A549 (cell line): ENCODE measurements at regions not wholly inside any gene's neighbourhood (a gene's known extent, or its start where the extent isn't known, plus 50 kb on each side); places are given as distances from the start of the nearest gene placed in this dataset.

Experiments used
- ATAC-seq, 2 experiments: fragments of 200-7000 bp in 1 of 2; fragments of >200 bp in 1 of 2; cut with Nextera tagmentation in 1 of 2; cut with Tn5 transposase in 1 of 2; 3 replicates each; pipeline versions ENCODE4 v1.8.0 to v1.9.1; 2018 to 2020; ENCODE audit warnings: mild to moderate bottlenecking in 1 of 2, moderate library complexity in 1 of 2
- CTCF ChIA-PET: fragments of 300-600 bp; sonication (Branson Sonifier 250); formaldehyde crosslinking; extraction: SDS; loops from one replicate; lab custom pipeline; 2021; ENCODE audit warnings: antibody characterized with exemption, inconsistent platforms; lab: Yijun Ruan, JAX
- POLR2A ChIA-PET: fragments of 350-600 bp; formaldehyde crosslinking; extraction: SDS; loops from one replicate; lab custom pipeline; 2021; ENCODE audit warnings: antibody characterized with exemption, inconsistent platforms; lab: Yijun Ruan, JAX
- DNase-seq, 2 experiments: peaks; one replicate each; pipeline versions ENCODE4 v3.0.0 to v3.0.0-alpha.2; 2011 to 2016; ENCODE audit warnings: low read depth in 1 of 2, low spot score in 1 of 2
- FAIRE-seq: peaks from 2 replicates; lab custom pipeline; 2011; peaks lifted over from hg19 to GRCh38; lab: Jason Lieb, UNC
- H3K27ac ChIP-seq, 2 experiments: fragments of >200 bp; sonication (Bioruptor Twin); formaldehyde crosslinking; 3 replicates each; pipeline ENCODE4 v1.5.1; 2016 to 2017
- H3K4me1 ChIP-seq: fragments of >200 bp; sonication (Bioruptor Twin); formaldehyde crosslinking; 3 replicates; pipeline ENCODE4 v1.6.1; 2016
- H3K4me2 ChIP-seq: fragments of >200 bp; sonication (Bioruptor Twin); formaldehyde crosslinking; 3 replicates; pipeline ENCODE4 v1.6.1; 2016
- H3K4me3 ChIP-seq: fragments of >200 bp; sonication (Bioruptor Twin); formaldehyde crosslinking; 3 replicates; pipeline ENCODE4 v1.5.1; 2016
- H3K9me3 ChIP-seq: fragments of >200 bp; sonication (Bioruptor Twin); formaldehyde crosslinking; 3 replicates; pipeline ENCODE4 v1.6.1; 2016
- ATOH8 ChIP-seq: fragments of 250-450 bp; sonication (Bioruptor Pico); IDR thresholded peaks from 2 replicates; pipeline ENCODE4 v1.5.0; 2020; ENCODE audit warnings: low read depth, mild to moderate bottlenecking, moderate library complexity
- CBX2 ChIP-seq: fragments of 200-600 bp; sonication (generic); IDR thresholded peaks from 2 replicates; pipeline ENCODE4 v1.6.1; 2016; ENCODE audit warnings: low read depth, mild to moderate bottlenecking, borderline replicate concordance
- CEBPB ChIP-seq, 2 experiments: fragments of >200 bp in 1 of 2; sonication (Bioruptor Twin) in 1 of 2; formaldehyde crosslinking in 1 of 2; IDR thresholded peaks; 2 replicates each; pipeline ENCODE4 v1.6.1; 2012 to 2016
- ESRRA ChIP-seq: fragments of 150-350 bp; IDR thresholded peaks from 2 replicates; pipeline ENCODE4 v1.6.1; 2014; ENCODE audit warnings: mild to moderate bottlenecking, low read length, borderline replicate concordance
- FOSB ChIP-seq: fragments of 250-450 bp; sonication (Bioruptor Pico); IDR thresholded peaks from 2 replicates; pipeline ENCODE4 v1.5.0; 2020; ENCODE audit warnings: mild to moderate bottlenecking, moderate library complexity
- FOSL2 ChIP-seq, 2 experiments: fragments of 450-650 bp in 1 of 2; fragments of >200 bp in 1 of 2; sonication (Bioruptor Twin) in 1 of 2; formaldehyde crosslinking; IDR thresholded peaks; 2 replicates each; pipeline versions ENCODE4 v1.5.0 to v1.6.1; 2016 to 2020; ENCODE audit warnings: mild to moderate bottlenecking in 1 of 2, moderate library complexity in 1 of 2
- HDAC2 ChIP-seq: fragments of 200-600 bp; sonication (generic); IDR thresholded peaks from 2 replicates; pipeline ENCODE4 v1.6.1; 2016
- HOXB13 ChIP-seq: fragments of 250-450 bp; sonication (Bioruptor Pico); IDR thresholded peaks from 2 replicates; pipeline ENCODE4 v1.5.0; 2020; ENCODE audit warnings: low read depth, mild to moderate bottlenecking, moderate library complexity
- HOXB5 ChIP-seq: fragments of 250-450 bp; sonication (Bioruptor Pico); IDR thresholded peaks from 2 replicates; pipeline ENCODE4 v1.5.0; 2020; ENCODE audit warnings: mild to moderate bottlenecking, moderate library complexity
- KDM1A ChIP-seq: fragments of 200-600 bp; sonication (generic); IDR thresholded peaks from 2 replicates; pipeline ENCODE4 v1.6.1; 2016; ENCODE audit warnings: low read depth, mild to moderate bottlenecking
- KDM5A ChIP-seq: fragments of 200-600 bp; sonication (generic); IDR thresholded peaks from 2 replicates; pipeline ENCODE4 v1.6.1; 2016; ENCODE audit warnings: antibody characterized with exemption, mild to moderate bottlenecking
- NFE2L2 ChIP-seq: fragments of 150-350 bp; conservative IDR thresholded peaks from 2 replicates; pipeline ENCODE4 v1.6.1; 2014; ENCODE audit warnings: low read length
- NPAS2 ChIP-seq: fragments of 250-450 bp; sonication (Bioruptor Pico); IDR thresholded peaks from 2 replicates; pipeline ENCODE4 v1.8.0; 2022; ENCODE audit warnings: mild to moderate bottlenecking, moderate library complexity, borderline replicate concordance
- NR3C1 ChIP-seq: fragments of >200 bp; sonication (Bioruptor Twin); formaldehyde crosslinking; IDR thresholded peaks from 3 replicates; pipeline ENCODE4 v1.6.1; 2017
- RCOR1 ChIP-seq: fragments of 150-350 bp; IDR thresholded peaks from 2 replicates; pipeline ENCODE4 v1.6.1; 2014; ENCODE audit warnings: antibody characterized with exemption, low read length, low read depth
- REST ChIP-seq: fragments of 200-600 bp; sonication (generic); IDR thresholded peaks from 2 replicates; pipeline ENCODE4 v1.6.1; 2016; ENCODE audit warnings: antibody characterized with exemption, mild to moderate bottlenecking, moderate library complexity
- RFX5 ChIP-seq: fragments of 450-650 bp; IDR thresholded peaks from 2 replicates; pipeline ENCODE4 v1.7.1; 2014; ENCODE audit warnings: antibody characterized with exemption, mild to moderate bottlenecking, moderate library complexity
- ZSCAN20 ChIP-seq: fragments of 250-450 bp; sonication (Bioruptor Pico); IDR thresholded peaks from 2 replicates; pipeline ENCODE4 v1.8.0; 2022; ENCODE audit warnings: mild to moderate bottlenecking, moderate library complexity
- WGBS: methylation state at CpG from one replicate; pipeline ENCODE4 v1.1.6; 2017; ENCODE audit errors: missing lambda C conversion rate; 5-methylcytosine and 5-hydroxymethylcytosine counted together
- TF ChIP-seq, protein P1 (sequence below): fragments of 450-650 bp; IDR thresholded peaks from 2 replicates; pipeline ENCODE4 v1.6.1; 2014; ENCODE audit warnings: antibody characterized with exemption
- TF ChIP-seq, protein P2 (sequence below): IDR thresholded peaks from 2 replicates; pipeline ENCODE4 v1.6.1; 2012; ENCODE audit warnings: low read depth, borderline replicate concordance
- TF ChIP-seq, protein P3 (sequence below): fragments of >200 bp; sonication (Bioruptor Twin); formaldehyde crosslinking; IDR thresholded peaks from 2 replicates; pipeline ENCODE4 v1.6.1; 2016
- TF ChIP-seq, protein P4 (sequence below): IDR thresholded peaks from 2 replicates; pipeline ENCODE4 v1.6.1; 2012

DNA sequence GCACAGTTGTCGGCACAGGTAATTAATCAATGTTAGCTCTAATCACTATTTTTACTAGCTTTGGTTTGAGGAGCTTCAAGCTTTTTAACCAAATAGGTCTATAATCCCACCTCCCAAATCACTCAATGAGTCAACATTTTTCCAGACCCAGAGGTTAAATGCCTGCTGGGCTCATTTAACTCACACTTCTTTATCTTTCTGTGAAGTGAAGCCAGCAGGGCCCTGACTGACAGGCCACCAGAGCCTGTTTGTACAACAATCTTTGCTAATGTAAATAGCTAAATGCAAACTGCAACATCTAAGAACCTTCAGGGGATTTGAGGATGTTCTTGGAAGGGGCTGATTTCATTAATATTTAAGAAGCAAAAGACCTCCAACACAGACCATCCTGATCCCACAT lies 98.4 kb upstream of the NREP start:
- H3K27ac ChIP-seq = no peak overlapping the region
- ChIA-PET CTCF (no interaction called here), POLR2A (no interaction called here)
- TF ChIP-seq HOXB13 (CRISPR knock-in tag) (no peak), ESRRA (no peak), REST (no peak), NR3C1 (no peak), KDM5A (no peak), ZSCAN20 (CRISPR knock-in tag) (no peak), FOSL2 (IDR thresholded peaks at IDR 0.05) (no peak), FOSL2 (CRISPR knock-in tag; IDR thresholded peaks at IDR 0.05) (no peak), CEBPB (IDR thresholded peaks at IDR 0.05) (no peak), RFX5 (no peak), NPAS2 (no peak), HOXB5 (CRISPR knock-in tag) (no peak), HDAC2 (no peak), FOSB (CRISPR knock-in tag) (no peak), RCOR1 (no peak), KDM1A (no peak)
- TF ChIP-seq, protein P1, sequence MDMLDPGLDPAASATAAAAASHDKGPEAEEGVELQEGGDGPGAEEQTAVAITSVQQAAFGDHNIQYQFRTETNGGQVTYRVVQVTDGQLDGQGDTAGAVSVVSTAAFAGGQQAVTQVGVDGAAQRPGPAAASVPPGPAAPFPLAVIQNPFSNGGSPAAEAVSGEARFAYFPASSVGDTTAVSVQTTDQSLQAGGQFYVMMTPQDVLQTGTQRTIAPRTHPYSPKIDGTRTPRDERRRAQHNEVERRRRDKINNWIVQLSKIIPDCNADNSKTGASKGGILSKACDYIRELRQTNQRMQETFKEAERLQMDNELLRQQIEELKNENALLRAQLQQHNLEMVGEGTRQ = no peak
- TF ChIP-seq, protein P2, sequence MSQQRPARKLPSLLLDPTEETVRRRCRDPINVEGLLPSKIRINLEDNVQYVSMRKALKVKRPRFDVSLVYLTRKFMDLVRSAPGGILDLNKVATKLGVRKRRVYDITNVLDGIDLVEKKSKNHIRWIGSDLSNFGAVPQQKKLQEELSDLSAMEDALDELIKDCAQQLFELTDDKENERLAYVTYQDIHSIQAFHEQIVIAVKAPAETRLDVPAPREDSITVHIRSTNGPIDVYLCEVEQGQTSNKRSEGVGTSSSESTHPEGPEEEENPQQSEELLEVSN = no peak
- TF ChIP-seq, protein P3, sequence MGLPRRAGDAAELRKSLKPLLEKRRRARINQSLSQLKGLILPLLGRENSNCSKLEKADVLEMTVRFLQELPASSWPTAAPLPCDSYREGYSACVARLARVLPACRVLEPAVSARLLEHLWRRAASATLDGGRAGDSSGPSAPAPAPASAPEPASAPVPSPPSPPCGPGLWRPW = no peak
- TF ChIP-seq, protein P4, sequence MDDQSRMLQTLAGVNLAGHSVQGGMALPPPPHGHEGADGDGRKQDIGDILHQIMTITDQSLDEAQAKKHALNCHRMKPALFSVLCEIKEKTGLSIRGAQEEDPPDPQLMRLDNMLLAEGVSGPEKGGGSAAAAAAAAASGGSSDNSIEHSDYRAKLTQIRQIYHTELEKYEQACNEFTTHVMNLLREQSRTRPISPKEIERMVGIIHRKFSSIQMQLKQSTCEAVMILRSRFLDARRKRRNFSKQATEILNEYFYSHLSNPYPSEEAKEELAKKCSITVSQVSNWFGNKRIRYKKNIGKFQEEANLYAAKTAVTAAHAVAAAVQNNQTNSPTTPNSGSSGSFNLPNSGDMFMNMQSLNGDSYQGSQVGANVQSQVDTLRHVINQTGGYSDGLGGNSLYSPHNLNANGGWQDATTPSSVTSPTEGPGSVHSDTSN = no peak
- TF ChIP-seq, all 56 proteins: peak for 0
- ATAC-seq (no peak), FAIRE-seq (no peak), DNase-seq (no peak)
- Histone ChIP-seq H3K4me3 (no peak overlapping the region), H3K9me3 (no peaks in the 10 kb centered on the region), H3K4me2 (no peak overlapping the region), H3K4me1 (no peaks in the 10 kb centered on the region)
- 90% methylated on average over 1 of the region's 1 CpG for WGBS

GRCh38 chr5:111854186-111854585 lies 97.2 kb upstream of the NREP start:
- FAIRE-seq (no peak), DNase-seq (no peak), ATAC-seq (no peak)
- WGBS = 8% methylated on average over 2 of the region's 2 CpGs
- Histone ChIP-seq H3K27ac (no peak overlapping the region), H3K4me3 (no peak overlapping the region), H3K4me2 (no peak overlapping the region), H3K4me1 (no peaks in the 10 kb centered on the region), H3K9me3 (no peaks in the 10 kb centered on the region)
- ChIA-PET POLR2A (no interaction called here), CTCF (no interaction called here)
- TF ChIP-seq ATOH8 (no peak), NFE2L2 (no peak), CBX2 (no peak)
